ENCODE measurements at regions not wholly inside any gene's neighbourhood (a gene's known extent, or its start where the extent isn't known, plus 50 kb on each side); places are given as distances from the start of the nearest gene placed in this dataset.
"Not testable (repeated sequence)": the region's sequence is repeated elsewhere in the genome, so short reads cannot be mapped to it uniquely, and the experiment has no call there.

DNA sequence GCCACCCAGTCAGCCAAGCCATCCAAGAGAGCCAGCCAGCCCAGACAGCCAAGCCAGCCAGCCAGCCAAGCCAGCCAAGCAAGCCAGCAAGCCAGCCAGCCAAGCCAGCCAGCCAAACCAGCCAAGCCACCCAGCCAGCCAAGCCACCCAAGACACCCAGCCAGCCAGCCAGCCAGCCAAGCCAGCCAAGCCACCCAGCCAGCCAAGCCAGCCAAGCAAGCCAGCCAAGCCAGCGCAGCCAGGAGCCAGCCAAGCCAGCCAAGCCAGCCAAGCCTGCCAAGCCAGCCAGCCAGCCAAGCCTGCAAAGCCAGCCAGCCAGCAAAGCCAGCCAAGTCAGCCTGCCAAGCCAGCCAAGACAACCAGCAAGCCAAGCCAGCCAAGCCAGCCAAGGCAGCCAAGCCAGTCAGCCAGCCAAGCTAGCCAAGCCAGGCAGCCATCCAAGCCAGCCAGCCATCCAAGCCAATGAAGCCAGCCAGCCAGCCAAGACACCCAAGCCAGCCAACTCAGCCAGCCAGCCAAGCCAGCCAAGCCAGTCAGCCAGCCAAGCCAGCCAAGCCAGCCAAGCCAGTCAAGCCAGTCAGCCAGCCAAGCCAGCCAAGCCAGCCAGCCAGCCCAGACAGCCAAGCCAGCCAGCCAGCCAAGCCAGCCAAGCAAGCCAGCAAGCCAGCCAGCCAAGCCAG, 332.2 kb upstream of the PLGLB2 start:
- DNase-seq, result not testable (repeated sequence)

DNA sequence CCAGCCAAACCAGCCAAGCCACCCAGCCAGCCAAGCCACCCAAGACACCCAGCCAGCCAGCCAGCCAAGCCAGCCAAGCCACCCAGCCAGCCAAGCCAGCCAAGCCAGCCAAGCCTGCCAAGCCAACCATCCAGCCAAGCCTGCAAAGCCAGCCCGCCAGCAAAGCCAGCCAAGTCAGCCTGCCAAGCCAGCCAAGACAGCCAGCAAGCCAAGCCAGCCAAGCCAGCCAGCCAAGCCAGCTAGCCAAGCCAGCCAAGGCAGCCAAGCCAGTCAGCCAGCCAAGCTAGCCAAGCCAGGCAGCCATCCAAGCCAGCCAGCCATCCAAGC, 331.7 kb upstream of the PLGLB2 start:
- DNase-seq, result not testable (repeated sequence)

DNA sequence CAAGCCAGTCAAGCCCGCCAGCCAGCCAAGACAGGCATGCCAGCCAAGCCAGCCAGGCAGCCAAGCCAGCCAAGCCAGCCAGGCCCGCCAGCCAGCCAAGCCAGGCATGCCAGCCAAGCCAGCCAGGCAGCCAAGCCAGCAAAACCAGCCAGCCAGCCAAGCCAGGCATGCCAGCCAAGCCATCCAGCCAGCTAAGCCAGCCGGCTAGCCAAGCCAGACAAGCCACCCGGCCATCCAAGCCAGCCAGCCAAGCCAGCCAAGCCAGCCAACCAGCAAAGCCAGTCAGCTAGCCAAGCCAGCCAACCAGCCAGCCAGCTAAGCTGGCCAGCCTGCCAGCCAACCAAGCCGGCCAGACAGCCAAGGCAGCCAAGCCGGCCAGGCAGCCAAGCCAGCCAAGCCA, 330.7 kb upstream of the PLGLB2 start:
- not testable (repeated sequence) for DNase-seq

DNA sequence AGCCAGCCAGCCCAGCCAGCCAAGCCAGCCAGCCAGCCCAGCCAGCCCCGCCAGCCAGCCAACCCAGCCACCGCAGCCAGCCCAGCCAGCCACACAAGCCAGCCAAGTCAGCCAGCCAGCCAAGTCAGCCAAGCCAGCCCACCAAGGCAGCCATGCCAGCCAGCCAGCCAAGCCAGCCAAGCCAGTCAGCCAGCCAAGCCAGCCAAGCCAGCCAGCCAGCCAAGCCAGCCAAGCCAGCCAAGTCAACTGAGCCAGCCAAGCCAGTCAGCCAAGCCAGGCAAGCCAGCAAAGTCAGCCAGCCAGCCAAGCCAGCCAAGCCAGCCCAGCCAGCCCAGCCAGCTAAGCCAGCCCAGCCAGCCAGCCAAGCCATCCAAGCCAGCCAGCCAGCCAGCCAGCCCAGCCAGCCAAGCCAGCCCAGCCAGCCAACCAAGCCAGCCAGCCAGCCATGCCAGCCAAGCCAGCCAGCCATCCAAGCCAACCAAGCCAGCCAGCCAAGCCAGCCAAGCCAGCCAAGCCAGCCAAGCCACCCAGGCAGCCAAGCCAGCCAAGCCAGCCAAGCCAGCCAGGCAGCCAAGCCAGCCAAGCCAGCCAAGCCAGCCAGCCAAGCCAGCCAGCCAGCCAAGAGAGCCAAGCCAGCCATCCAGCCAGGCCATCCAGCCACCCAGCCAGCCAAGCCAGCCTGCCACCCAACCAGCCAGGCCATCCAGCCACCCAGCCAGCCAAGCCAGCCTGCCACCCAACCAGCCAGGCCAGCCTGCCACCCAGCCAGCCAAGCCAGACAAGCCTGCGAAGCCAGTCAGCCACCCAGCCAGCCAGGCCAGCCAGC, 329.9 kb upstream of the PLGLB2 start:
- DNase-seq, result not testable (repeated sequence)

DNA sequence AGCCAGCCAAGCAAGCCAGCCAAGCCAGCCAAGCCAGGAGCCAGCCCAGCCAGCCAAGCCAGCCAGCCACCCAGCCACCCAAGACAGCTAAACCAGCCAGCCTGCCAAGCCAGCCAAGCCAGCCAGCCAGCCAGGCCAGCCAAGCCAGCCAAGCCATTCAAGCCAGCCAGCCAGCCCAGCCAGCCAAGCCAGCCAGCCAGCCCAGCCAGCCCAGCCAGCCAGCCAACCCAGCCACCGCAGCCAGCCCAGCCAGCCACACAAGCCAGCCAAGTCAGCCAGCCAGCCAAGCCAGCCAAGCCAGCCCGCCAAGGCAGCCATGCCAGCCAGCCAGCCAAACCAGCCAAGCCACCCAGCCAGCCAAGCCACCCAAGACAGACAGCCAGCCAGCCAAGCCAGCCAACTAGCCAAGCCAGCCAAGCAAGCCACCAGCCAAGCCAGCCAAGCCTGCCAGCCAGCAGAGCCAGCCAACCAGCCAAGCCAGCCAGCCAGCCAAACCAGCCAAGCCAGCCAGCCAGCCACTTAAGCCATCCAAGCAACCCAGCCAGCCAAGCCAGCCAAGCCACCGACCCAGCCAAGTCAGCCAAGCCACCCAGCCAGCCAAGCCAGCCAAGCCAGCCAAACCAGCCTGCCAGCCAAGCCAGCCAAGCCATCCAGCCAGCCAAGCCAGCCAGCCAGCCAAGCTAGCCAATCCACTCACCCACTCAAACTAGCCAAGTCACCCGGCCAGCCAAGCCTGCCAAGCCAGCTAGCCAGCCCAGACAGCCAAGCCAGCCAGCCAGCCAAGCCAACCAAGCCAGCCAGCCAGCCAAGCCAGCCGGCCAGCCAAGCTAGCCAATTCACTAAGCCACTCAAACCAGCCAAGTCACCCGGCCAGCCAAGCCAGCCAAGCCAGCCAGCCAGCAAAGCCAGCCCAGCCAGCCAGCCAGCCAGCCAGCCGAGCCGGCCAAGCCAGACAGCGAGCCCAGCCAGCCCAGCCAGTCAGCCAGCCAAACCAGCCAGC, 328.8 kb upstream of the PLGLB2 start:
- not testable (repeated sequence) for DNase-seq

DNA sequence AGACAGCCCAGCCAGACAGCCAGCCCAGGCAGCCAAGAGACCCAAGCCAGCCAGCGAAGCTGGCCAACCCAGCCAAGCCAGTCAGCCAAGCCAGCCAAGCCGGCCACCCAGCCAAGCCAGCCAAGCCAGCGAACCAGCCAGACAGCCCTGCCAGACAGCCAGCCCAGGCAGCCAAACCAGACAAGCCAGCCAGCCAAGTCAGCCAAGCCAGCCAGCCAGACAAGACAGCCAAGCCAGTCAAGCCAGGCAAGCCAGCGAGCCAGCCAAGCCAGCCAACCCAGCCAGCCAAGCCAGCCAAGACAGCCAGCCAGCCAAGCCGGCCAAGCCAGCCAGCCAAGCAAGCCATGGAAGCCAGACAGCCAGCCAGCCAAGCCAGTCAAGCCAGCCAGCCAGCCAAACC, 327.9 kb upstream of the PLGLB2 start:
- DNase-seq, result not testable (repeated sequence)

DNA sequence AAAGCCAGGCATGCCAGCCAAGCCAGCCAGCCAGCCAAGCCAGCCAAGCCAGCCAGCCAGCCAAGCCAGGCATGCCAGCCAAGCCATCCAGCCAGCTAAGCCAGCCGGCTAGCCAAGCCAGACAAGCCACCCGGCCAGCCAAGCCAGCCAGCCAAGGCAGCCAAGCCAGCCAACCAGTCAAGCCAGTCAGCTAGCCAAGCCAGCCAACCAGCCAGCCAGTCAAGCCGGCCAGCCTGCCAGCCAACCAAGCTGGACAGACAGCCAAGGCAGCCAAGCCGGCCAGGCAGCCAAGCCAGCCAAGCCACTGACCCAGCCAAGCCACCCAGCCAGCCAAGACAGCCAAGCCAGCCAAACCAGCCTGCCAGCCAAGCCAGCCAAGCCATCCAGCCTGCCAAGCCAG, 326.9 kb upstream of the PLGLB2 start:
- not testable (repeated sequence) for DNase-seq

DNA sequence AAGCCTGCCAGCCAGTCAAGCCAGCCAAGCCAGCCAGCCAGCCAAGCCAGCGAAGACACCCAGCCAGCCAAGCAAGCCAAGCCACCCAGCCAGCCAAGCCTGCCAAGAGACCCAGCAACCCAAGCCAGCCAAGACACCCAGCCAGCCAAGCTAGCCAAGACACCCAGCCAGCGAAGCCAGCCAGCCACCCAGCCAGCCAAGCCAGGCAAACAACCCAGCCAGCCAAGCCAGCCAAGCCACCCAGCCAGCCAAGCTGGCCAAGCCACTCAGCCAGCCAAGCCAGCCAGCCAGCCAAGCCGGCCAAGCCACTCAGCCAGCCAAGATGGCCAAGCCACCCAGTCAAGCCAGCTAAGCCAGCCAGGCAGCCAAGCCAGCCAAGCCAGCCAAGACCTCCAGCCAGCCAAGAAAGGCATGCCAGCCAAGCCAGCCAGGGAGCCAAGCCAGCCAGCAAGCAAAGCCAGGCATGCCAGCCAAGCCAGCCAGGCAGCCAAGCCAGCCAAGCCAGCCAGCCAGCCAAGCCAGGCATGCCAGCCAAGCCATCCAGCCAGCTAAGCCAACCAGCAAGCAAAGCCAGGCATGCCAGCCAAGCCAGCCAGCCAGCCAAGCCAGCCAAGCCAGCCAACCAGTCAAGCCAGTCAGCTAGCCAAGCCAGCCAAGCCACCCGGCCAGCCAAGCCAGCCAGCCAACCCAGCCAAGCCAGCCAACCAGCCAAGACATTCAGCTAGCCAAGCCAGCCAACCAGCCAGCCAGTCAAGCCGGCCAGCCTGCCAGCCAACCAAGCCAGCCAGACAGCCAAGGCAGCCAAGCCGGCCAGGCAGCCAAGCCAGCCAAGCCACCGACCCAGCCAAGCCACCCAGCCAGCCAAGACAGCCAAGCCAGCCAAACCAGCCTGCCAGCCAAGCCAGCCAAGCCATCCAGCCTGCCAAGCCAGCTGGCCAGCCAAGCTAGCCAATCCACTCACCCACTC, 323.8 kb upstream of the PLGLB2 start:
- not testable (repeated sequence) for DNase-seq

DNA sequence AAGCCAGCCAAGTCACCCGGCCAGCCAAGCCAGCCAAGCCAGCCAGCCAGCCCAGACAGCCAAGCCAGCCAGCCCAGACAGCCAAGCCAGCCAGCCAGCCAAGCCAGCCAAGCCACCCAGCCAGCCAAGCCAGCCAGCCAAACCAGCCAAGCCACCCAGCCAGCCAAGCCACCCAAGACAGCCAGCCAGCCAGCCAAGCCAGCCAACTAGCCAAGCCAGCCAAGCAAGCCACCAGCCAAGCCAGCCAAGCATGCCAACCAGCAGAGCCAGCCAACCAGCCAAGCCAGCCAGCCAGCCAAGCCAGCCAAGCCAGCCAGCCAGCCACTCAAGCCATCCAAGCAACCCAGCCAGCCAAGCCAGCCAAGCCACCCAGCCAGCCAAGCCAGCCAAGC, 323.1 kb upstream of the PLGLB2 start:
- not testable (repeated sequence) for DNase-seq

DNA sequence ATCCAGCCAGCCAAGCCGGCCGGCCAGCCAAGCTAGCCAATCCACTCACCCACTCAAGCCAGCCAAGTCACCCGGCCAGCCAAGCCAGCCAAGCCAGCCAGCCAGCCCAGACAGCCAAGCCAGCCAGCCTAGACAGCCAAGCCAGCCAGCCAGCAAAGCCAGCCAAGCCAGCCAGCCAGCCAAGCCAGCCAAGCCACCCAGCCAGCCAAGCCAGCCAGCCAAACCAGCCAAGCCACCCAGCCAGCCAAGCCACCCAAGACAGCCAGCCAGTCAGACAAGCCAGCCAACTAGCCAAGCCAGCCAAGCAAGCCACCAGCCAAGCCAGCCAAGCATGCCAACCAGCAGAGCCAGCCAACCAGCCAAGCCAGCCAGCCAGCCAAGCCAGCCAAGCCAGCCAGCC, 322.7 kb upstream of the PLGLB2 start:
- DNase-seq, result not testable (repeated sequence)

DNA sequence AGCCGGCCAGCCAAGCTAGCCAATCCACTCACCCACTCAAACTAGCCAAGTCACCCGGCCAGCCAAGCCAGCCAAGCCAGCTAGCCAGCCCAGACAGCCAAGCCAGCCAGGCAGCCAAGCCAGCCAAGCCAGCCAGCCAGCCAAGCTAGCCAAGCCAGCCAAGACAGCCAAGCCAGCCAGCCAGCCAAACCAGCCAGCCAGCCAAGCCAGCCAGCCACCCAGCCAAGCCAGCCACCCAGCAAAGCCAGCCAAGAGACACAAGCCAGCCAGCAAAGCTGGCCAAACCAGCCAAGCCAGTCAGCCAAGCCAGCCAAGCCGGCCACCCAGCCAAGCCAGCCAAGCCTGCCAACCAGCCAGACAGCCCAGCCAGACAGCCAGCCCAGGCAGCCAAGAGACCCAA, 322.2 kb upstream of the PLGLB2 start:
- not testable (repeated sequence) for DNase-seq

DNA sequence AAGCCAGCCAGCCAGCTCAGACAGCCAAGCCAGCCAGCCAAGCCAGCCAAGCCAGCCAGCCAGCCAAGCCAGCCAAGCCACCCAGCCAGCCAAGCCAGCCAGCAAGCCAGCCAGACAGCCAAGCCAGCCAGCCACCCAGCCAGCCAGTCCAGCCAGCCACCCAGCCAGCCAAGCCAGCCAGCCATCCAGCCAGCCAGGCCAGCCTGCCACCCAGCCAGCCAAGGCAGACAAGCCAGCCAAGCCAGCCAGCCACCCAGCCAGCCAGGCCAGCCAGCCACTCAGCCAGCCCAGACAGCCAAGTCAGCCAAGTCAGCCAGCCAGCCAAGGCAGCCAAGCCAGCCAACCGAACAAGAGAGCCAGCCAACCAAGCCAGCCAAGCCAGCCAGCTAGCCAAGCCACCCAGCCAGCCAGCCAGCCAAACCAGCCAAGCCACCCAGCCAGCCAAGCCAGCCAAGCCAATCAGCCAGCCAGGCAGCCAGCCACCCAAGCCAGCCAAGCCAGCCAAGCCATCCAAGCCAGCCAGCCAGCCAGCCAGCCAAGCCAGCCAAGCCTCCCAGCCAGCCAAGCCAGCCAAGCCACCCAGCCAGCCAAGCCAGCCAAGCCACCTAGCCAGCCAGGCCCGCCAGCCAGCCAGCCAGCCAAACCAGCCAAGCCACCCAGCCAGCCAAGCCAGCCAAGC, 319.3 kb upstream of the PLGLB2 start:
- DNase-seq, result not testable (repeated sequence)

DNA sequence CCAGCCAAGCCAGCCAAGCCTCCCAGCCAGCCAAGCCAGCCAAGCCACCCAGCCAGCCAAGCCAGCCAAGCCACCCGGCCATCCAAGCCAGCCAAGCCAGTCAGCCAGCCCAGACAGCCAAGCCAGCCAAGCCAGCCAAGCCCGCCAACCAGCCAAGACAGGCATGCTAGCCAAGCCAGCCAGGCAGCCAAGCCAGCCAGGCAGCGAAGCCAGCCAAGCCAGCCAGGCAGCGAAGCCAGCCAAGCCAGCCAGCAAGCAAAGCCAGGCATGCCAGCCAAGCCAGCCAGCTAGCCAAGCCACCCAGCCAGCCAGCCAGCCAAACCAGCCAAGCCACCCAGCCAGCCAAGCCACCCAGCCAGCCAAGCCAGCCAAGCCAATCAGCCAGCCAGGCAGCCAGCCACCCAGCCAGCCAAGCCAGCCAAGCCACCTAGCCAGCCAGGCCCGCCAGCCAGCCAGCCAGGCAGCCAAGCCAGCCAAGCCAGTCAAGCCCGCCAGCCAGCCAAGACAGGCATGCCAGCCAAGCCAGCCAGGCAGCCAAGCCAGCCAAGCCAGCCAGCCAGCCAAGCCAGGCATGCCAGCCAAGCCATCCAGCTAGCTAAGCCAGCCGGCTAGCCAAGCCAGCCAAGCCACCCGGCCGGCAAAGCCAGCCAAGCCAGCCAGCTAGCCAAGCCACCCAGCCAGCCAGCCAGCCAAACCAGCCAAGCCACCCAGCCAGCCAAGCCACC, 318.5 kb upstream of the PLGLB2 start:
- DNase-seq, result not testable (repeated sequence)

DNA sequence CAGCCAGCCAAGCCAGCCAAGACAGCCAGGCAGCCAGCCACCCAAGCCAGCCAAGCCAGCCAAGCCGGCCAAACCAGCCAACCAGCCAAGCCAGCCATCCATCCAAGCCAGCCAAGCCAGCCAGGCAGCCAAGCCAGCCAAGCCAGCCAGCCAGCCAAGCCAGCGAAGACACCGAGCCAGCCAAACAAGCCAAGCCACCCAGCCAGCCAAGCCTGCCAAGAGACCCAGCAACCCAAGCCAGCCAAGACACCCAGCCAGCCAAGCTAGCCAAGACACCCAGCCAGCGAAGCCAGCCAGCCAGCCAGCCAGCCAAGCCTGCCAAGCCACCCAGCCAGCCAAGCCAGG, 318.0 kb upstream of the PLGLB2 start:
- not testable (repeated sequence) for DNase-seq

DNA sequence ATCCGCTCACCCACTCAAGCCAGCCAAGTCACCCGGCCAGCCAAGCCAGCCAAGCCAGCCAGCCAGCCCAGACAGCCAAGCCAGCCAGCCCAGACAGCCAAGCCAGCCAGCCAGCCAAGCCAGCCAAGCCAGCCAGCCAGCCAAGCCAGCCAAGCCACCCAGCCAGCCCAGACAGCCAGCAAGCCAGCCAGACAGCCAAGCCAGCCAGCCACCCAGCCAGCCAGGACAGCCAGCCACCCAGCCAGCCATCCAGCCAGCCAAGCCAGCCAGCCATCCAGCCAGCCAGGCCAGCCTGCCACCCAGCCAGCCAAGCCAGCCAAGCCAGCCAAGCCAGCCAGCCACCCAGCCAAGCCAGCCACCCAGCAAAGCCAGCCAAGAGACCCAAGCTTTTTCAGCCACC, 316.8 kb upstream of the PLGLB2 start:
- not testable (repeated sequence) for DNase-seq

DNA sequence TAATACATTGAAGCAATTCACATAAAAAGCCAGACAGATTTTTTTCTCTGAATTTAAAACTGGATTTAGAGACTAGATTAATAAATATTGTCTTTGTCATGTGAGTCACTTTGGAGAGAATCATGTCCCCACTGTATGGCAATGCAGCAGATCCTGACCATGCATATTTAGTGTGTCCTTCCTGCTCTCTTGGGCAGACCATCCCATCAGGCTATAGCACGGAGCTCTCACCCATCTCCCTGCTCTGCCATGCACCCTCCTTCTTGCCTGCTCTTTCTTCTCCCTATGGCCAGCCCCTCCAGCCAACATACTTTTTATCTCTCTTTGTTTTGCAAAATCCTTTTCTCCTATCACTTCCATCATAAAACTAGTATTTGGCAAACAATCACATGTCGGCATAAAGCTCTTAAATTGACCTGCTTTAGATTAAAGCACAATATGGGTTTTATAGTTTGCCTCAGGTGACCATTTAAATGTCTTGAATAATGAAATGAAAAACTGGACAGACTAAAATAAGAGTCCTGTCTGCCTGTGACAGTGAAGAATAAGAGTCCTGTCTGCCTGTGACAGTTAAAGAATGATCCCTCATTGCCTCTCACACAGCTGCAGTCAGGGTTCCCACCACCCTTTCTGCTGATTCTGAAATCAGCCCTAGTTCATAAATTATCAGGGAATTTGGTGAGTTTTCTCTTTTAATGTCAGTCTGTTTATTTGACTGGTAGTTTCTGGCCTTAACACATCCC, 315.0 kb upstream of the PLGLB2 start:
- not testable (repeated sequence) for DNase-seq

DNA sequence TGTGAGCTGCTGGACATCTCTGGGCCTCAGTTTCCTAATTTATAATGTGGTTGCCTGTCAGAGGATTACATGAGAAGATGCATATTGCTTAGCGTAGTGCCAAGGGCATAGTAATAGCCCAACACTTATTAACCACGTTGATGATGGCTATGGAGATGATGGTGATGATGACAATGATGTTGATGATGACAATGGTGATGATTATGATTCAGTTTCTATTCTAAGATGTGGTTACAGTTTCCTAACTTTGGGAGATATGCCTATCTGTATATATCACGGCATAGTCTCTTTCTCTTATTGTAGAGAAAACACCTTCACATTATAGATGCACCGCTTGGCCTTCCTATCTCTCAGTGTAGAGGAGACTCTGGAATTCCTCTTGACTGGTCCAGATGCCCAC, 311.9 kb upstream of the PLGLB2 start:
- DNase-seq, result not testable (repeated sequence)

DNA sequence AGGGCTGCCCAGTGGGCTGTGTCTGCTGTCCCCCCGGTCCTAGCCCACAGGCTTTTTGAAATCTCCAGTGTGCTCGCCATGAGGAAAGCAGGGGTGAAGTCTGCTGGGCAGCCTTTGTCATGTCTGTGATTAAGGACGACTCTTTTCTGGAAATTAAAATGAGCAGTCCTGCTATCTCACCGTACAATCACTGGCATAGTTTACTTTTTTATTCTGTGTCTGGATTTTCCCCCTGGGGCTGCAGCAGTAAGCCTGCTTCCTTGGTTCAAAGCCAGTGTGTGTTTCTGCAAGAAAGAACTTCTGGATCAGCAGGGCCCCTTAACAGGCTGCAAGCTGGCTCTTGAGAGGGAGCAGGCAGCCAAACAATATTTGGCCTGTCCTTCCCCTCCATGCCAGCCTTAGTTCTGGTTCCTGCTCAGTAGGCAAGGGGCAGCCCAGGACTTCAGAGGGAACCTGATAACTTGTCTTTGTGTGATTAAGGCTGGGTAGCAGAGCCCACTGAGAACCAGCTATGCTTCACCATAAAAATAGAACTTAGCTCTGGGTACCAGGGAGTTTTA, 310.1 kb upstream of the PLGLB2 start:
- DNase-seq, result not testable (repeated sequence)

DNA sequence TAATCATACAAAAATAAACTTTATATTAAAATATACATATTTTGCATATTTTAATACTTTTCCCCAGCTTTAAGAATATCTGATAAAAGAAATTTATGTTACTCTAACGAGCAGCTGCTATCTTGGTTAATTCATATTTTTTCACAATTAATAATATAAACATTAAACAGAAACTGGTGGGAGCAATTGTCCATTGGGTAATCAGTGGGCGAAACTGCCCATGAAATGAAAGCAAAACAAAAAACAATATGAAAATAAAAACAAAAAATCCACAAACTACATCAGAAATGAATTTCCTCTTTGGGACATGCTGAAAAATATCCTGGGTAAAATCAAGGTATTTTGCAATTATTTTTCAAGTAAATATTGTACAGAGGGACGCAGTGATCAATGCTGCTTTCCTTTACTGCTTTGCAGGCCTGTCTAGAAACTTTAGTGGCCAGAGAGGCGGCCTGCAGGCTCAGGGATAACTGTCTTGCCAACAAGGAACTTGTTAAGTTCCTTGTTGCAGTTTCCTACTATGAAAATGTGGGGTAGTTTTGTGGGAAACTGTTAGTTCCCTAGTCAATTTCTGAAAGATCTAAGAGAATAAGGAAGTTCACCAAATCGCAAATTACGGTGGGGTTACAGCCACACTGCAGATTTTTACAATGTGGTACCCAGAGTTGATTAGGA, 309.0 kb upstream of the PLGLB2 start:
- not testable (repeated sequence) for DNase-seq

All from CD4-positive, alpha-beta T cell treated with Interleukin-17A for 4 hours (primary cell).